GM21515 (cell line): ENCODE measurements at regions not wholly inside any gene's neighbourhood (a gene's known extent, or its start where the extent isn't known, plus 50 kb on each side); places are given as distances from the start of the nearest gene placed in this dataset.
"Not testable (repeated sequence)": the region's sequence is repeated elsewhere in the genome, so short reads cannot be mapped to it uniquely, and the experiment has no call there.

ENCODE experiments used
- ATAC-seq: cut with Tn5 transposase; IDR thresholded peaks from one replicate; pipeline ENCODE4 v1.9.1; 2021; ENCODE audit not compliant: unreplicated experiment

DNA sequence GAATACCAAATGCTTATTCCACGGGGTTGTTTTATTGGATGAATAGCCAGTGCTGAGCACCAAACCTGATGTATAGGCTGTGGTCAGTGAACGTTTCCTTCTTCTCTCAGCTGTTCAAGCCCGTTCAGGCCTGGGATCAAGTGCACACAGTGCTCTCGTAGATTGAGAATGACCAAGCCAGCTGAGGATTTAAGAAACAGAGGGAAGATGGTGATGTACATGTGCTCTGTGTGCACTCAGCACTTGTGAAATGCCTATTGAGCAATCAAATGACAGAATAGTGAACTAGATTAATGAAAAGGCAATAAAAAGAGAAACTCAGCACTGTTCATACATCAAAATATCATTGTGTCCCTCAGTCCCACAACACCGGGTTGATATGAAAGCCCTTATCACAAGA, 302.5 kb downstream of the BMPER start:
- no peak for ATAC-seq

- no peak for ATAC-seq
These were observed 303.7 kb downstream of the BMPER start for GRCh38 chr7:34208878-34209621.

GRCh38 chr7:34211018-34211417, 305.7 kb downstream of the BMPER start:
- ATAC-seq, result no peak

DNA sequence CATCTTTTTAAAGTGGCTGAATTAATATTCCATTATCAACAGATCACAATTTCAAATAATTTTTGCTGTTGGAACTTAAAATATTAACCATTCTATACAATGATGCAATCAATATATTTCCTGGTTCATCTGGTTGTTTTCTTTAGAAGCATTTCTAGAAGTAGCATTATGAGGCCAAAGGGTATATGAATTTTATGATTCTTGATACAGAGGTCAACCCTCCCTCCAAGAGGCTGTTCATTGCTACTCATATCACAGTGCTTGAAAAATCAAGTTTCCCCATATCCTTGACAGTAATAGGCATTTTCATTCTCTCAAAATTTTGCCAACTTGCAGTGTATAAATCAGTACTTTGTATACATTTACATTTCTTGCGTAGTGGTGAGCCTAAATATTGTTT, 312.6 kb downstream of the BMPER start:
- no peak for ATAC-seq

- no peak for ATAC-seq
These were observed 313.9 kb downstream of the BMPER start for GRCh38 chr7:34219153-34219718.

GRCh38 chr7:34220506-34221185, 315.3 kb downstream of the BMPER start:
- ATAC-seq, result no peak

GRCh38 chr7:34222316-34222715, 317.0 kb downstream of the BMPER start:
- no peak for ATAC-seq

- no peak for ATAC-seq
These were observed 317.4 kb downstream of the BMPER start for GRCh38 chr7:34222722-34223121.

- no peak for ATAC-seq
These were observed 318.9 kb downstream of the BMPER start for GRCh38 chr7:34224281-34224680.

DNA sequence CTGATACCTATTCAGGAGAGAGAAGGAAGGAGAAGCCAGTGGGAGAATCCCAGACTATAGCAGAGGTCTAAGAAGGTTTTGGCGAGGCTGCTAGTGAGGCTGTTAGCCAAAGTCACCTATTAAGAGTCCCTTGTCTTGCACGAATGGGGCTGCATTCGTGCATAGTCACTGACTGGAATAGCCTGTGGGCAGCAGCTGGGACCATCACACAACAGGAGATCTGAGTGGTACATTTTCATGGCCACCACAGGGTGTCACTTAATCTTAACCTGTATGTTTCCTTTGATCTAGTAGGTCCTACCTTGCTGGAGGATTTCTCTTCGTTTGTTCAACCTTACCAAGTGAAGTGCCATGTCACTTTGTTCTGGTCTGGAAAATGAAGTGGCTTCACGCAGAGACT, 319.9 kb downstream of the BMPER start:
- ATAC-seq, result no peak

DNA sequence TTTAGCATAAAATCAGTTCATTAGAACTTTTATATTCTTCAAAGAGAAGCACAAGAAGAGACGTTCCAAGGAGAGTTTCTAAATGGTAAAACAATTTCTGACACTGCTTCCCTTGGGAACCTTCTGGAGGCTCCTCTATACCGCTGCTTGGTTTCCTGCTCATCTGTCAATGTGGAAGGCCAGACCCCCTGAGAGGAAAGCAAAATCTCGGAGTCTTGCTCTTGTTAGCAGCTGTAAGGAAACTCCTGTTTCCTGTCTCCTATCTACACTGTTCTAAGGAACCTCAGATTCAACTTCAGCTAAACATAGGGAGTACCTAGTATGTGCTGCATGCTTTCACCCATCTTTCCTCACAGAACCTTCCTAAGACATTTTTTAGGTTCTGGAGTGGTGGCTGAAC, 322.2 kb downstream of the BMPER start:
- ATAC-seq, result no peak

- ATAC-seq, result not testable (repeated sequence)
These were observed 329.8 kb downstream of the BMPER start for GRCh38 chr7:34235101-34235500.

DNA sequence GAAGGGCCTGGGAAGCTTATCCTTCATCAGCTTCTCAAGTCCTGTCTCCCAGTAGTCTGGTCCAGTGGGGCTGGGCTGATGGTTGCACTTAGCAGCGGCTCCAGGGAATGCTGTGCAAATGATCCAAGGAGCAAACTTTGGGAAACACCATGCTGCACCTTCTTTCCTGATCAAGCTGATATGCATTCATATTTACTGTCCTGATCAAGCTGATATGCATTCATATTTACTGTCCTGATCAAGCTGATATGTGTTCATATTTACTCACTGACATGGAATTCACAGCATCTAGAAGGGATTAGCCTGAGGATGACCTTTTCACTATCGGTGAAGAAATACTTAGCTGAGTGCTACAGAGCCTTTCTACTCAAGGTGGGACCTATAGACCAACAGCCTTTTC, 330.7 kb downstream of the BMPER start:
- ATAC-seq, result no peak

GRCh38 chr7:34236839-34237492, 331.6 kb downstream of the BMPER start:
- no peak for ATAC-seq

GRCh38 chr7:34237493-34237849, 332.1 kb downstream of the BMPER start:
- ATAC-seq, result no peak

DNA sequence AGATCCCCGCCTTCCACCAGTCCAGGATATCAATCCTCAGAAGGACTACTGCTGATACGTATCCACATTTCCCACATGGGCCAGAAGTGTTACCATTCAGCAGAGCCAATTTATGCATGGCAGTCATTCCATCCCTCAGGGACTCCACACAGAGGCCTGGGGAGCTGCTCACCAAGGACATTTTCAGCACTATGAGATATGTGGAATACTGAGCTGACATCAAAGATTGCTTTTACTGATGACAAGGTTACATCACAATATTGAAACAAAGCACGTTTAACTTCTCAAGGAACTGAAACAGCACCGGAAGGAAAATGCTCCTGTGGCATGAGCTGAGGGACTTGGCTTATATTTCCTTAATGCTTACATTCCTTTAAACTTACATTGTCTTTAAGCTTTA, 335.1 kb downstream of the BMPER start:
- no peak for ATAC-seq

DNA sequence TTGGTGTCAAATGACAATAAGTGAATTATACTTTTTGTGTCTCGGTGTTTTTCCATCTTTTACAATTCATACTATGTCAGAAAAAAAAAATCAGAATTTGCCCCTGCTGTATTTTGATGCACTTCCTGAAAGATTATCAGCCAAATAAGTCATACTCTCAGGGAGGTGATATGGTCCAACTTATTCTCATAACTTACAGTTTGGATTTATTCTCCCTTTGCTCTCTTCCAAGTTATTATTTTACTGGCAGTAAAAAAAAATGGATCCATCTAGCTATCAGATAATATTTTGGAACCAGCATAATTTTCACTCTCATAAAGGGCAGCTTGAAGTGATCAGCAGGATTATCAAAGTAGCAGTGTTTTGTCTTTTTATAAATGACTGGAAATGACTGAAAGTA, 337.1 kb downstream of the BMPER start:
- no peak for ATAC-seq

- ATAC-seq, result no peak
These were observed 339.9 kb downstream of the BMPER start for GRCh38 chr7:34245246-34245645.

DNA sequence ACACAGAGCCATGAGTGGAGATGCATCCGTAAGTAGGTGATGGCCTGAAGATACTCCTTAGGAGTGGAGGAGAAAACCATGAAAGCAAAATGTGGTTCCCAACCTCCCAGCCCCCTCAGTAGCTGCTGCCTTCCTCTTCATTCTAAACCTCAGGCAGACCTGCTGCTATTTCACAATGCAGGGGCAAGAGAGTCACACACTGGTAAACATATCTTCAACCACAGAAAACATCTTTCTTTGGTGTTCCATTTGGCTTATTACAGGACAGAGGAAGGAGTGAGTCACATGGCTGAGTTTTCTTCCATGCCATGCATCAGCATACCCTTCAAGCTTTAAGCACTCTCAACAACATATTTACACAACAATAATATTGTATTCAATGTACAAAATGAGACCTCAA, 342.1 kb downstream of the BMPER start:
- no peak for ATAC-seq

DNA sequence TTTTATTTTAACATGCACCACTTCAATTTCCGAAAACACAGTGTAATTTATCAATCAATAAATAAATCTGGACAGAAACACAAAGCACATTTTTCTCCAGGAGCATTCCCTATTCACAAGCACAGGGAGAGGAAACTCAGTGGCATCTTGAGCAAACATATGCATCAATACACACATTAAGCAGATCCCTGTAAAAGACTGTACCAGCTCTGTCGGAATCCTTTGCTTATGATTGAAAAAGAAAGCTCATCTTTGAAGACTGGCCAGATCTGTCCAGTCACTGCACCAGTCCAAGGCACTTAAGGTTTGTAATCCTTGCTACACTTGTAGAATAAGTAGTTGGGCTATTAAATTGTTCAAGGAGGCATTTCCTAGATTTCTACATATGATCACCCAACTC, 343.9 kb downstream of the BMPER start:
- ATAC-seq, result no peak

DNA sequence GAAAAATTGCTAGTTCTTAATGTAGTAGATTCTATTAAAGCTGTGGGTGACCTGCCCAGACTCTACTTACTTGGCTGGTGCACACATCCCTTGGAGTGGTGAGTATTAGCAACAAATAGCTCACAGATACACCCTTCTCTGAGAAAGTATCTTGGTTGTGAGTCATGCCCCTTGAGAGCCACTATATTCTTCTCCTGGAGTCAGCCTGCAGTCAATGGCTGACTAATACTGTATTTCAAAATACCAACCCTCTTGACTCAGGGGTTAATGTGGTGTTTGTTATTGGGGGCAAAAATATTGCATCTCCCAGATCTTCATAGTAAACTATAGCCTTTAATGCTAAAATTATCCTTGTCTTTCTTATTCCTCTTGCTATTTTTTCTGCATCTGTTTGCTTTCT, 354.9 kb downstream of the BMPER start:
- ATAC-seq, result no peak

GRCh38 chr7:34263168-34263567, 357.8 kb downstream of the BMPER start:
- ATAC-seq, result no peak
